AG09319 (cell line): ENCODE measurements at regions not wholly inside any gene's neighbourhood (a gene's known extent, or its start where the extent isn't known, plus 50 kb on each side); places are given as distances from the start of the nearest gene placed in this dataset.

Source experiments
- DNase-seq: peaks from one replicate; pipeline ENCODE4 v3.0.0-alpha.2; 2010; ENCODE audit warnings: low read depth; ENCODE audit errors: extremely low read depth
- TF ChIP-seq, protein P1 (sequence below): IDR thresholded peaks from 2 replicates; pipeline ENCODE4 v1.5.1; 2011; ENCODE audit warnings: low read depth, mild to moderate bottlenecking, inconsistent platforms, low read length, moderate library complexity

DNA sequence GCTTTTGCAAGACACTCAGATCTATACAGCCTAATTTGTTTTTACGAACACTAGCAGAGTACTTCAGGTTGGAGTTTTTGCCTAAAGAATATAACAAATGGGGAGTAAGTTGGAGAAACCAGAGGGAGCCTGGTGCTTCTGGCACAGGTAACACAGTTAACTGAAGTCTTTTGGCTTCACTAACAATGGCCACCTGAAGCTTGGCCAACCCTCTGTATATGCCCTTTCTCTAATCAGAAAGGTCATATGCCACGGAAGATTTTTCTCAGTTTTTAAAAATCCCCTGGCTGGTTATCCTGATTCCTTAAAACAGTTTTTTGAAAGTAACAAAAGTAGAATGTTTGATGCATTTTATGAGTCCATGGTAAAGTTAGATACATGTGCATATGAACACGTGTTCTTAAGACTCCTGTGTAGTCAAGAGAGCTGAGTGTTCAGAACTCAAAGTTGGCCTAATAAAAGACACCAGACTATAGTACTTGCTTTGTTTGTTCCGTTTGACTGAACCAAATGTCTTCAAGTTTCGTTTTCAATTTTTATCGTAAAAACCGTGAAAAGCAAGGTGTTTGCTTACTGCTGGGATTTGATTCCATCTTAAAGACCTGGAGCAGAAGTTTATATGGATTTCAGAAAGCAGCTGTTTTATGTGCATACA is 137.5 kb downstream of the KCNRG start:
- no peak for DNase-seq
- TF ChIP-seq, protein P1, sequence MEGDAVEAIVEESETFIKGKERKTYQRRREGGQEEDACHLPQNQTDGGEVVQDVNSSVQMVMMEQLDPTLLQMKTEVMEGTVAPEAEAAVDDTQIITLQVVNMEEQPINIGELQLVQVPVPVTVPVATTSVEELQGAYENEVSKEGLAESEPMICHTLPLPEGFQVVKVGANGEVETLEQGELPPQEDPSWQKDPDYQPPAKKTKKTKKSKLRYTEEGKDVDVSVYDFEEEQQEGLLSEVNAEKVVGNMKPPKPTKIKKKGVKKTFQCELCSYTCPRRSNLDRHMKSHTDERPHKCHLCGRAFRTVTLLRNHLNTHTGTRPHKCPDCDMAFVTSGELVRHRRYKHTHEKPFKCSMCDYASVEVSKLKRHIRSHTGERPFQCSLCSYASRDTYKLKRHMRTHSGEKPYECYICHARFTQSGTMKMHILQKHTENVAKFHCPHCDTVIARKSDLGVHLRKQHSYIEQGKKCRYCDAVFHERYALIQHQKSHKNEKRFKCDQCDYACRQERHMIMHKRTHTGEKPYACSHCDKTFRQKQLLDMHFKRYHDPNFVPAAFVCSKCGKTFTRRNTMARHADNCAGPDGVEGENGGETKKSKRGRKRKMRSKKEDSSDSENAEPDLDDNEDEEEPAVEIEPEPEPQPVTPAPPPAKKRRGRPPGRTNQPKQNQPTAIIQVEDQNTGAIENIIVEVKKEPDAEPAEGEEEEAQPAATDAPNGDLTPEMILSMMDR: no peak

DNA sequence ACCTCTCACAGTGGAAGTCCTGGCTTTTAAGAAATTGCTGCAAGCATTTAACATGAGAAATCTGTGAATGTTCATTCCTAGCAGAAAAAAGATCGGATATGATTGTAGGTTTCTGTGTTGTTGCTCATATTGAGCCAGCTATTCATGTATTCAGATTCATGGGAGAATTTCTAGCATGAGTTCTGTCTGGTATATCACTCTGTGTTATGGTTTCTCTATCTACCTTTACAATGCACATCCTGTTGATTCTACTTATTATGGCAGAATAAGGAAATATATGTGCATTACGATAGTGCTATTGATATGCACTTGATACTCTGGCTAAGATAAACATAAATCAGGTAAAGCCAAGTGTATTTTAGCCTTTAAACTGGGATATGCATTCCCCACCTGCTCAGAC is 138.2 kb downstream of the KCNRG start:
- no peak for DNase-seq
- TF ChIP-seq, protein P1: no peak

DNA sequence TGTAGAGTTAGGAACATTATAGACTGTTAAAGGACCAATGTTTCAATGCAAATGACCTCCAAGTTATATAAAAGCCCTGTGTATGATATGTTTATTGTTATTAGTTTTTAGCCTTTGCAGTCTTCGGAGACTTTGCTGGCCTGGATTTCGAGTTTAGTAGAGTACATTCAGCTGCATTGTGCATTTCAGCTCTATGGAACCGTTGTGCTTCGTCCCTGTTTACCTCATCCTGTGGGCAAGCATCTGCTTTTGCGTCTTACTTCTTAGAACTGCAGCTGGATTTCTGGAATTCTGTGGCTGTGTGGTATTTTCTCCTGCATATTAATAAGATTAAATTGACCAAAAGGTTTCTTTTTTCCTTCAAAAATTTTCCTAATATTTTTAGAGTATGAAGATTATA is 138.6 kb downstream of the KCNRG start:
- no peak for DNase-seq
- TF ChIP-seq, protein P1: no peak

DNA sequence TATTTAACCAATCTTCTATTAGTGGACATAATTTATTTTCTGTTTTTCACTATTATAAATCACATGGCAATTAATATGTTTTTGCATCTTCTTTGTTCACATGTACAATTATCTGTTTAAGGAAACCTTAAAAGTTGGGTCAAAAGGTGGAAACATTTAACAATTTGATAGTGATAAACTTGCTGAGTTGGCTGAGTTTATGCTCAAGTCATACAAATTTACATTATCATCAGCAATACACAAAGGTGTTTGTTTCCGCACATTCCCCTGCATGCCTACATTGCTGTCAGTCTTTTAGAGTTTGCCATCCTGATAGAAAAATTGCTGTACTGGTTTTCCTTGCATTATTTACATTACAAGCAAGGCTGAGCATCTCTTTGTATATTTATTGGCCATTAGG is 139.5 kb downstream of the KCNRG start:
- DNase-seq: no peak
- TF ChIP-seq, protein P1: no peak

DNA sequence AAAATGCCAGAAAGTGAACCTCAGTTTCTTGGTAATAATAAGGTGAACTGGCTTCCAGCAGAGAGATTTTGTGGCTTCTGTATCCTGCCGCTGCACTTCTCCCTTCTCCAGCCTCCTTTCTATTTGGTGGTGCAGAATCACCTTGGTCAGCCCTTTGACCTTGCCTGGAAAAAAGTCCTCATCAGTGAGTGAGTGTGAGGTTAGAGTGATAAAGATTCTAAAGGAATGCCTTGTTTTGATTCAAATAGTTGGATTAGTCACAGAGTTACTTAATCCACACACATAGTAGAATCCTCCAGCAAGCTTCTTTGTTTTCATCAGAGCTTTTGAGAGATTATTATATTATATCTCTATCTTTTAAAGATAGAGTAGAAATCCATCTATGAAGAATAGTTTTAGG is 140.9 kb downstream of the KCNRG start:
- TF ChIP-seq, protein P1: no peak

DNA sequence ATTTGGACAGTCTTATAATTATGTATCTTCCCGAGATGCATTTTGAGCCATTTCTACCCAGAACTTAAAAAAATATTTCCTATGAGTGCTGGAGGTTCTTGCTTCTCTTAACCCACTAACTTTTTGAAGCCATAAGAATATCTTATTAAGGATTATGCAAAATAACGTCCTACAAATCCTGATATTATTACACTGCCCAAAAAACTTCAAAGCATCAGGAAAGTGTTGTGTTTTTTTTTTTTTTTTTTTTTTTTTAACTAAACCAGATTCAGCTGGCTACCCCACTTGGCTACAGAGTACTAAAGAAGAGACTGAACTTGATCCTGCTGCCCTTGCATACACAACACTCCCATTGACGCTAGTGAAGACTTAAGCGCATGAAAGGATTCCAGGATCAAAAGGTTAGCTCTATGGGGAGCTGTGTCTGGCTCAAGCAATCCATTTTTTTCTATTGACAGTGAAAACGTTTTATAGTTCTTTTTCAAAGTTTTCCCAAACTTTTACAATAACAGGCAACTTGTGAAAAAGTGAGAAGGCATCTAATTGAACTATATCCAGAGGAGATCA is 141.4 kb downstream of the KCNRG start:
- TF ChIP-seq, protein P1: no peak

More for the DNA sequence above, 140.9 kb downstream of the KCNRG start:
- DNase-seq: no peak

DNA sequence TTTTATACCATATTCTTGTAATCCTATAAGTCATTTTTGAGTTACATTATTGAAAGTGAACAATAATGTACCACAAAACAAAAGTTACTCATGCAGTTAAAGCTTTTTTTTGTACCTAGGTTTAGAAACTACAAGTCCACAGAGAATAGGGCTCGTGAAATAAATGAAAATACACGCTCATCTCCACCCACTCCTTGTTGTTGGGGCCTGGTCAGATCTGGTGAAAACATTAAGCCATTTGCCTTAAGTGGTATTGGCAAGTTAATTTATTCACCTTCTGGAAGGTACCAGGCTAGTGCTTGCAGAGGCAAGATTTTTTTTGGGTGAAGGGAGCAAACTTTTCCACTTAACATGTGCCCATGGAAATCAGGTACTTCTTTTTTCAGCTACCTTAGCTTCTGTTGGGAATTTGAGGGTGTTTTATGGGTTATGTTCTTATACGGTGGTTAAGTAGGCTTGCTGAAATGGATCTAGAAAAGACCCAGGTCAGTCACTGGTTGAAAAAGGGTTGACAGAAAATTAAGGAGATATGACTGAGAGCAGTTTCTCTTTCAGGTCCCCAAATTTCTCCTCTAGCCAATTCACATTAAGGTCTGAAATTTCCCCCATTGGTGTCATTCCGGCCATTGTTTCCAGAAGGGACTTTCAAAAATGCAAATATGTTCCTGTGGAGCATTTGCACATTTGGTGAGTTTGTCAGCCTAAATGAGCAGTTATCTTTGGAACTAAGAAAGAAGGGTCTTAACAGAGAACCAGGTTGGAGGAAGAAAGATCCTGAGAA is 143.3 kb downstream of the KCNRG start:
- TF ChIP-seq, protein P1: no peak
- DNase-seq: no peak

More for the DNA sequence above, 141.4 kb downstream of the KCNRG start:
- DNase-seq: no peak
